Fibroblast of lung (primary cell): ENCODE measurements at regions not wholly inside any gene's neighbourhood (a gene's known extent, or its start where the extent isn't known, plus 50 kb on each side); places are given as distances from the start of the nearest gene placed in this dataset.

ENCODE experiments used
- DNase-seq, 2 donors: peaks; one replicate each; pipeline versions ENCODE4 v3.0.0 to v3.0.0-alpha.2; 2010; ENCODE audit warnings: low read depth in 2 of 2
- H2AFZ ChIP-seq: 2 replicates; pipeline ENCODE4 v1.5.1; 2012; ENCODE audit warnings: low read length, control low read depth, inconsistent platforms
- H3K27ac ChIP-seq: 2 replicates; pipeline ENCODE4 v1.5.1; 2011; ENCODE audit warnings: low read length, control low read depth; ENCODE audit not compliant: insufficient read depth
- H3K27me3 ChIP-seq: 2 replicates; pipeline ENCODE4 v1.5.1; 2011; ENCODE audit warnings: mild to moderate bottlenecking, low read length; ENCODE audit not compliant: control insufficient read depth, insufficient read depth
- H3K36me3 ChIP-seq: 2 replicates; pipeline ENCODE4 v1.5.1; 2011; ENCODE audit warnings: low read length; ENCODE audit not compliant: control insufficient read depth, insufficient read depth
- H3K4me1 ChIP-seq: 2 replicates; pipeline ENCODE4 v1.5.1; 2011; ENCODE audit warnings: low read length; ENCODE audit not compliant: control insufficient read depth, insufficient read depth; ENCODE audit errors: extremely low read depth
- H3K4me2 ChIP-seq: 2 replicates; pipeline ENCODE4 v1.5.1; 2011; ENCODE audit warnings: low read length, control low read depth; ENCODE audit not compliant: insufficient read depth; ENCODE audit errors: extremely low read depth
- H3K4me3 ChIP-seq, 4 experiments: fragments of 200-600 bp in 1 of 4; sonication (generic) in 1 of 4; replicated peaks in 1 of 4; 2 replicates each; pipeline ENCODE4 v1.5.1; 2011 to 2016; ENCODE audit warnings: low read length in 4 of 4, low read depth in 3 of 4, mild to moderate bottlenecking in 3 of 4, control low read depth in 2 of 4, inconsistent platforms in 1 of 4, mixed read lengths in 1 of 4; ENCODE audit not compliant: insufficient read depth in 1 of 4; ENCODE audit errors: control extremely low read depth in 1 of 4
- H3K79me2 ChIP-seq: 2 replicates; pipeline ENCODE4 v1.5.1; 2012; ENCODE audit warnings: mild to moderate bottlenecking, low read length, inconsistent platforms; ENCODE audit not compliant: control insufficient read depth, insufficient read depth
- H3K9ac ChIP-seq: 2 replicates; pipeline ENCODE4 v1.5.1; 2011; ENCODE audit warnings: mild to moderate bottlenecking, low read length, control low read depth; ENCODE audit not compliant: insufficient read depth
- H3K9me3 ChIP-seq: 2 replicates; pipeline ENCODE4 v1.5.1; 2012; ENCODE audit warnings: low read depth, low read length; ENCODE audit not compliant: control insufficient read depth, insufficient read depth
- H4K20me1 ChIP-seq: 2 replicates; pipeline ENCODE4 v1.5.1; 2011; ENCODE audit warnings: low read length; ENCODE audit not compliant: control insufficient read depth, insufficient read depth; ENCODE audit errors: extremely low read depth
- CTCF ChIP-seq, 2 donors: IDR thresholded peaks in 1 of 2; conservative IDR thresholded peaks in 1 of 2; 1 replicate in 1 of 2; 2 replicates in 1 of 2; pipeline ENCODE4 v1.5.1; 2011 to 2012; ENCODE audit warnings: low read length in 2 of 2, control low read depth in 1 of 2, inconsistent platforms in 1 of 2, low read depth in 1 of 2, mild to moderate bottlenecking in 1 of 2
- EZH2 ChIP-seq: IDR thresholded peaks from 2 replicates; pipeline ENCODE4 v1.5.1; 2012; ENCODE audit warnings: low read length, control low read depth, mild to moderate bottlenecking; ENCODE audit errors: missing control alignments

GRCh38 chr18:34542625-34543024 lies 167.5 kb upstream of the DTNA start:
- H3K4me1 ChIP-seq = no peaks in the 10 kb centered on the region

GRCh38 chr18:34543356-34543755 lies 166.7 kb upstream of the DTNA start:
- Histone ChIP-seq H4K20me1 (no peaks in the 10 kb centered on the region), H3K4me3 (no peak overlapping the region), H3K9me3 (no peaks in the 10 kb centered on the region), H3K4me1 (no peaks in the 10 kb centered on the region), H3K27ac (no peak overlapping the region), H3K79me2 (no peaks in the 10 kb centered on the region), H2AFZ (no peak overlapping the region), H3K4me2 (no peak overlapping the region), H3K27me3 (no peaks in the 10 kb centered on the region), H3K9ac (no peak overlapping the region), H3K36me3 (no peaks in the 10 kb centered on the region)
- DNase-seq = no peak
- no peak for TF ChIP-seq CTCF (conservative IDR thresholded peaks at IDR 0.05 in 1 of 2, IDR thresholded peaks at IDR 0.05 in 1 of 2; ENCODE audit: low read depth in 1 of 2, low read length in 2 of 2)
- no peak for TF ChIP-seq EZH2

More at GRCh38 chr18:34542625-34543024, 167.5 kb upstream of the DTNA start:
- TF ChIP-seq EZH2 = no peak
- no peak for TF ChIP-seq CTCF (conservative IDR thresholded peaks at IDR 0.05 in 1 of 2, IDR thresholded peaks at IDR 0.05 in 1 of 2; ENCODE audit: low read depth in 1 of 2, low read length in 2 of 2)
- no peaks in the 10 kb centered on the region for H3K36me3 ChIP-seq
- H3K79me2 ChIP-seq = no peaks in the 10 kb centered on the region
- no peaks in the 10 kb centered on the region for H4K20me1 ChIP-seq
- H3K9me3 ChIP-seq = no peaks in the 10 kb centered on the region
- H3K4me3 ChIP-seq = no peak overlapping the region
- H3K27ac ChIP-seq = no peak overlapping the region
- no peak overlapping the region for H2AFZ ChIP-seq
- H3K4me2 ChIP-seq = no peak overlapping the region
- no peak overlapping the region for H3K9ac ChIP-seq
- H3K27me3 ChIP-seq = no peaks in the 10 kb centered on the region
- DNase-seq = no peak

GRCh38 chr18:34543945-34544344 lies 166.2 kb upstream of the DTNA start:
- Histone ChIP-seq H3K4me2 (no peak overlapping the region), H3K4me3 (no peak overlapping the region), H2AFZ (no peak overlapping the region), H3K27me3 (no peaks in the 10 kb centered on the region), H4K20me1 (no peaks in the 10 kb centered on the region), H3K9me3 (no peaks in the 10 kb centered on the region), H3K79me2 (no peaks in the 10 kb centered on the region), H3K36me3 (no peaks in the 10 kb centered on the region), H3K27ac (no peak overlapping the region), H3K4me1 (no peaks in the 10 kb centered on the region), H3K9ac (no peak overlapping the region)
- no peak for TF ChIP-seq EZH2
- DNase-seq = no peak
